ENCODE measurements at regions not wholly inside any gene's neighbourhood (a gene's known extent, or its start where the extent isn't known, plus 50 kb on each side); places are given as distances from the start of the nearest gene placed in this dataset.
"Not testable (repeated sequence)": the region's sequence is repeated elsewhere in the genome, so short reads cannot be mapped to it uniquely, and the experiment has no call there.

DNA sequence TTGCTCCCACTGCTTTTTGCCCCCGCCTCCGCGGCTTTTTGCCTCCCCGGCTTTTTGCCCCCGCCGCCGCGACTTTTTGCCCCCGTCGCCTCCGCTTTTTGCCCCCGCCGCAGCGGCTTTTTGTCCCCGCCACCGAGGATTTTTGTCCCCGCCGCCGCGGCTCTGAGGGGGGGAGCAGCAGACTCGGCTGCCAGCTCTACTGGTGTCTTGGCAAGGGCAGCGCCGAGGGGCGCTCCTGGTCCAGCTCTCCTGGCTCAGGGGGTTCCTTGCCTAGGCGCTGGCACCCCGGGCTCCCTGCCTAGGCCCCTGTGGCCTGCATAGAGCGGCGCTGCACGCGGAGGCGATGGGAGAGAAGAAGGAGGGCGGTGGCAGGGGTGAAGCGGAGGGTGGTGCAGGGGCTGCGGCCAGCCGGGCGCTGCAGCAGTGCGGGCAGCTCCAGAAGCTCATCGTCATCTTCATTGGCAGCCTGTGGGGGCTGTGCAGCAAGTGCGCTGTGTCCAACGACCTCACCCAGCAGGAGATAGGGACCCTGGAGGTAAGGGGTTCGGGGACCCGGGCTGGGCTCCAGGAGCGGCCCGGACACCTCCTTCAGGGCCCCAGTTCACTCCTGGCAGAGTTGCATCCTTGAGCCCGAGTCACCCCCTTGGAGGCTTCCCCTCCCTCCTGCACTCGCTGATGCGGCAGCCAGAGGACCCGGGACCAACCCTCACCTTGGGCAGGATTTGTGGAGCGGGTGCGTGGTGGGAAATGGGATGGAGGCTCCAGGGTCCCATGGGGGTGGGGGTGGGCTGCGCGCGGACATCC, 642.4 kb downstream of the GOLGA6L6 start:
- TF ChIP-seq, protein P1, sequence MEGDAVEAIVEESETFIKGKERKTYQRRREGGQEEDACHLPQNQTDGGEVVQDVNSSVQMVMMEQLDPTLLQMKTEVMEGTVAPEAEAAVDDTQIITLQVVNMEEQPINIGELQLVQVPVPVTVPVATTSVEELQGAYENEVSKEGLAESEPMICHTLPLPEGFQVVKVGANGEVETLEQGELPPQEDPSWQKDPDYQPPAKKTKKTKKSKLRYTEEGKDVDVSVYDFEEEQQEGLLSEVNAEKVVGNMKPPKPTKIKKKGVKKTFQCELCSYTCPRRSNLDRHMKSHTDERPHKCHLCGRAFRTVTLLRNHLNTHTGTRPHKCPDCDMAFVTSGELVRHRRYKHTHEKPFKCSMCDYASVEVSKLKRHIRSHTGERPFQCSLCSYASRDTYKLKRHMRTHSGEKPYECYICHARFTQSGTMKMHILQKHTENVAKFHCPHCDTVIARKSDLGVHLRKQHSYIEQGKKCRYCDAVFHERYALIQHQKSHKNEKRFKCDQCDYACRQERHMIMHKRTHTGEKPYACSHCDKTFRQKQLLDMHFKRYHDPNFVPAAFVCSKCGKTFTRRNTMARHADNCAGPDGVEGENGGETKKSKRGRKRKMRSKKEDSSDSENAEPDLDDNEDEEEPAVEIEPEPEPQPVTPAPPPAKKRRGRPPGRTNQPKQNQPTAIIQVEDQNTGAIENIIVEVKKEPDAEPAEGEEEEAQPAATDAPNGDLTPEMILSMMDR (IDR thresholded peaks at IDR 0.05): no peak
- Histone ChIP-seq H3K9me3 (peaks cover 51% of the 10 kb centered on the region), H3K4me1 (ENCODE audit: low read depth) (no peaks in the 10 kb centered on the region), H3K36me3 (ENCODE audit: low read depth) (no peaks in the 10 kb centered on the region), H3K4me3 (no peak overlapping the region)
- DNase-seq (peak in 2 of 3 donors; percentile 12 to 40), ATAC-seq (no peak)
- intact Hi-C loops (cut with DNase I, micrococcal nuclease): no loop called here

DNA sequence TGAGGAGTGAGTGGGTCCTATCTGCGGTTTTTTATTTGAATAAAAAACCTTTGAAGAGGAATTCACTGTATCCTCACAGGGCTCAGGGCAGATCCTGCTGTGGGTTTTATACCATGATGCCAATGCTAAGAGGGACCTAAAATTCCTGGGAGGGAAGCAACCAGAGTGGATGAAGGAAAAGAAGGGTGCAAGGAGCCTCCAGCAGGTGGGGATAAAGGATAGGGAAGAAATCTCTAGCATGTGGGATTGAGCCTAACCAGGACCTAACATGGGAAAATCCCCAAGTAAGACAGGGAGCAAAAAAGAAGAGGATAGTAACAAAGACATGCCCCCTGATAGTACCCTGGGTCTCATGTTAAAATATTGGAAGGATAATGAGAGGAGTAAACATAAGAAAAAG, 652.8 kb downstream of the GOLGA6L6 start:
- intact Hi-C loops (cut with DNase I, micrococcal nuclease); H3K36me3 ChIP-seq (ENCODE audit: low read depth); H3K4me3 ChIP-seq; ATAC-seq; DNase-seq; H3K4me1 ChIP-seq (ENCODE audit: low read depth): not testable (repeated sequence)
- H3K9me3 ChIP-seq: peaks cover 36% of the 10 kb centered on the region

DNA sequence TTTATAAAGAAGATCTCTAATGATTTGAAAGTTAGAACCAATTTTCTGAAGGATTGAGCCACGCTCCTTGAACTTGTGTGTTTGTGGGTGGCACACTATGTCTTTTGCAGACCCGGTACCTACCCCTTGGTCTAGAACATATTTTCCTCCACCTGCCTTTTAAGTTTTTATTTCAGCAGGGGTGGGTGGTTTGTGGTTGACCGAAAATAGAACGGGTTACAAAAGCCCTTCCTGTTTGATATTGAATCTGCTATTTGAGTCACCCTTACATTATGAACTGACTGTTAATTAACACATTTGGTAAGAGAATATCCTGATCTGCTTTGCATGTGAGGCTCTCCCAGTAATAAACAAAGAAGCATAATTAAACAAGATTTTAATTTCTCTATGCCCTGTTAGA, 697.5 kb downstream of the GOLGA6L6 start:
- H3K36me3 ChIP-seq (ENCODE audit: low read depth); intact Hi-C loops (cut with DNase I, micrococcal nuclease); H3K4me1 ChIP-seq (ENCODE audit: low read depth); H3K4me3 ChIP-seq; DNase-seq; ATAC-seq: not testable (repeated sequence)
- H3K9me3 ChIP-seq: peaks cover 40% of the 10 kb centered on the region
